Breast epithelium (tissue), 4 donors: ENCODE measurements at regions not wholly inside any gene's neighbourhood (a gene's known extent, or its start where the extent isn't known, plus 50 kb on each side); places are given as distances from the start of the nearest gene placed in this dataset.

ENCODE experiments used
- DNase-seq, 2 donors: peaks; one replicate each; pipeline ENCODE4 v3.0.0-alpha.2; 2019; ENCODE audit warnings: low spot score in 2 of 2
- H3K27ac ChIP-seq, 2 donors: fragments of 200-600 bp; sonication (generic) in 1 of 2; one replicate each; pipeline ENCODE4 v1.5.1; 2016 to 2019; ENCODE audit warnings: mild to moderate bottlenecking in 1 of 2
- H3K27me3 ChIP-seq, 2 donors: fragments of 200-600 bp; sonication (generic) in 1 of 2; one replicate each; pipeline versions ENCODE4 v1.5.1 to v1.6.0; 2017 to 2019; ENCODE audit warnings: control low read depth in 1 of 2, mild to moderate bottlenecking in 1 of 2
- H3K36me3 ChIP-seq: fragments of 200-600 bp; one replicate; pipeline ENCODE4 v1.5.1; 2019
- H3K4me1 ChIP-seq, 2 donors: fragments of 200-600 bp; sonication (generic); one replicate each; pipeline ENCODE4 v1.5.1; 2016 to 2019; ENCODE audit warnings: control low read depth in 1 of 2
- H3K4me3 ChIP-seq, 3 donors: fragments of 200-600 bp; sonication (generic); 1 replicate in 2 of 3; 2 replicates in 1 of 3; pipeline ENCODE4 v1.5.1; 2016 to 2019; ENCODE audit warnings: mild to moderate bottlenecking in 3 of 3, moderate library complexity in 2 of 3
- H3K9me3 ChIP-seq, 2 donors: fragments of 200-600 bp; sonication (generic) in 1 of 2; one replicate each; pipeline ENCODE4 v1.5.1; 2016 to 2019; ENCODE audit warnings: control low read depth in 1 of 2
- CTCF ChIP-seq, 3 donors: fragments of 450-650 bp; IDR thresholded peaks; one replicate each; pipeline ENCODE4 v1.5.1; 2016 to 2017; ENCODE audit warnings: antibody characterized with exemption in 3 of 3, mild to moderate bottlenecking in 3 of 3, moderate library complexity in 3 of 3
- POLR2A ChIP-seq: fragments of 450-650 bp; IDR thresholded peaks from one replicate; pipeline ENCODE4 v1.6.1; 2016; ENCODE audit warnings: antibody characterized with exemption, mild to moderate bottlenecking, moderate library complexity
- POLR2AphosphoS5 ChIP-seq, 3 donors: sonication (generic); formaldehyde crosslinking; IDR thresholded peaks; one replicate each; pipeline ENCODE4 v1.6.1; 2017; ENCODE audit warnings: antibody characterized with exemption in 3 of 3
- intact Hi-C: fragments of 100-400 bp; cut with DNase I; formaldehyde crosslinking; loops from one replicate; pipeline ENCODE4 v1.15.1; 2023; ENCODE audit warnings: low total_unique reads

GRCh38 chr21:16315223-16315622 is 585.4 kb downstream of the USP25 start:
- Histone ChIP-seq H3K27me3 (no peaks in the 10 kb centered on the region), H3K4me3 (no peak overlapping the region)
- no peak for TF ChIP-seq CTCF (IDR thresholded peaks at IDR 0.05)
- TF ChIP-seq POLR2A, result no peak
- no peak for TF ChIP-seq POLR2AphosphoS5 (IDR thresholded peaks at IDR 0.05)

GRCh38 chr21:16318651-16319300 is 589.0 kb downstream of the USP25 start:
- intact Hi-C loops, result no loop called here
- Histone ChIP-seq H3K36me3 (no peaks in the 10 kb centered on the region), H3K27ac (no peak overlapping the region), H3K4me3 (no peak overlapping the region), H3K4me1 (no peaks in the 10 kb centered on the region), H3K27me3 (no peaks in the 10 kb centered on the region), H3K9me3 (no peaks in the 10 kb centered on the region)
- no peak for TF ChIP-seq POLR2A
- DNase-seq, result no peak

More at GRCh38 chr21:16315223-16315622, 585.4 kb downstream of the USP25 start:
- Histone ChIP-seq H3K9me3 (no peaks in the 10 kb centered on the region), H3K4me1 (no peaks in the 10 kb centered on the region), H3K27ac (no peak overlapping the region), H3K36me3 (no peaks in the 10 kb centered on the region)
- intact Hi-C loops, result no loop called here
- DNase-seq, result no peak

- H3K4me3 ChIP-seq, result no peak overlapping the region
- TF ChIP-seq POLR2A (no peak), POLR2AphosphoS5 (IDR thresholded peaks at IDR 0.05) (no peak), CTCF (IDR thresholded peaks at IDR 0.05) (no peak)
- no peak for DNase-seq
- H3K9me3 ChIP-seq, result no peaks in the 10 kb centered on the region
- H3K27me3 ChIP-seq, result no peaks in the 10 kb centered on the region
- no peaks in the 10 kb centered on the region for H3K36me3 ChIP-seq
- H3K27ac ChIP-seq, result no peak overlapping the region
- no peaks in the 10 kb centered on the region for H3K4me1 ChIP-seq
- intact Hi-C loops, result no loop called here
Measured at GRCh38 chr21:16320110-16320509, 590.3 kb downstream of the USP25 start.

- no peak overlapping the region for H3K4me3 ChIP-seq
- DNase-seq, result no peak
- intact Hi-C loops, result no loop called here
- H3K36me3 ChIP-seq, result no peaks in the 10 kb centered on the region
- H3K27ac ChIP-seq, result no peak overlapping the region
- H3K27me3 ChIP-seq, result no peaks in the 10 kb centered on the region
- H3K9me3 ChIP-seq, result no peaks in the 10 kb centered on the region
- TF ChIP-seq POLR2AphosphoS5 (IDR thresholded peaks at IDR 0.05) (no peak), POLR2A (no peak), CTCF (IDR thresholded peaks at IDR 0.05) (no peak)
- H3K4me1 ChIP-seq, result no peaks in the 10 kb centered on the region
Measured at GRCh38 chr21:16322454-16322853, 592.7 kb downstream of the USP25 start.

GRCh38 chr21:16323596-16323995 is 593.8 kb downstream of the USP25 start:
- H3K27ac ChIP-seq, result no peak overlapping the region
- no peaks in the 10 kb centered on the region for H3K27me3 ChIP-seq
- no peak for DNase-seq
- TF ChIP-seq POLR2AphosphoS5 (IDR thresholded peaks at IDR 0.05) (no peak), CTCF (IDR thresholded peaks at IDR 0.05) (no peak), POLR2A (no peak)
- no peaks in the 10 kb centered on the region for H3K9me3 ChIP-seq
- H3K4me3 ChIP-seq, result no peak overlapping the region
- H3K4me1 ChIP-seq, result no peaks in the 10 kb centered on the region
- H3K36me3 ChIP-seq, result no peaks in the 10 kb centered on the region
- intact Hi-C loops, result no loop called here

GRCh38 chr21:16324630-16325029 is 594.8 kb downstream of the USP25 start:
- Histone ChIP-seq H3K4me1 (no peaks in the 10 kb centered on the region), H3K27me3 (no peaks in the 10 kb centered on the region), H3K4me3 (no peak overlapping the region), H3K27ac (no peak overlapping the region), H3K36me3 (no peaks in the 10 kb centered on the region), H3K9me3 (no peaks in the 10 kb centered on the region)
- TF ChIP-seq POLR2A (no peak), CTCF (IDR thresholded peaks at IDR 0.05) (no peak), POLR2AphosphoS5 (IDR thresholded peaks at IDR 0.05) (no peak)
- DNase-seq, result no peak
- intact Hi-C loops, result no loop called here
